SK-MEL-5 (cell line): ENCODE measurements at regions not wholly inside any gene's neighbourhood (a gene's known extent, or its start where the extent isn't known, plus 50 kb on each side); places are given as distances from the start of the nearest gene placed in this dataset.

Source experiments
- DNase-seq: peaks from one replicate; pipeline ENCODE4 v3.0.0-alpha.2; 2016; ENCODE audit warnings: low read depth, low spot score
- in situ Hi-C: cut with HindIII; loops from 2 replicates; pipeline ENCODE4 v1.10.0; 2016; ENCODE audit warnings: low sequenced_read_pairs, high pct_unique_total_duplicates, low pct_unique_long_range_greater_than_20kb

- in situ Hi-C loops, result no loop called here
- no peak for DNase-seq
Observed at GRCh38 chr14:38524636-38525509, 269.0 kb upstream of the CLEC14A start.

DNA sequence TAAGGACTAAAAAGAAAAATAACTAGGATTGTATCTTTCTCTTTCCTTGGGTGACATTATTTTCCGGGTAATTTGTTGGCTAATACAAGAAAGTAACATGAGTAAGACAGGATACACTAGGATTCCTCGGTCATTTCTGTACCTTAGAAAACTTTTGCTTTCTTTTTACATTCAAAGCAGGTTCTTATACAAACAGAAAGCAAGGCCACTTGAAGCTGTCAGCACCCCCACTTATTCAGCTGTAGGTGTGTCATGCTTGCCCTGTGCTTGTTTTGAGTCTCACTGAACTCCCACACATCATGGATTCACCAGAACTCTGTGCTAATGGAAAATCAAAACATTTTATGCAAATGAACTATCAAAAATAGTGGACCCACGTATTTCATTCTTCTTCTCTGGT is 266.8 kb upstream of the CLEC14A start:
- in situ Hi-C loops, result no loop called here
- no peak for DNase-seq

DNA sequence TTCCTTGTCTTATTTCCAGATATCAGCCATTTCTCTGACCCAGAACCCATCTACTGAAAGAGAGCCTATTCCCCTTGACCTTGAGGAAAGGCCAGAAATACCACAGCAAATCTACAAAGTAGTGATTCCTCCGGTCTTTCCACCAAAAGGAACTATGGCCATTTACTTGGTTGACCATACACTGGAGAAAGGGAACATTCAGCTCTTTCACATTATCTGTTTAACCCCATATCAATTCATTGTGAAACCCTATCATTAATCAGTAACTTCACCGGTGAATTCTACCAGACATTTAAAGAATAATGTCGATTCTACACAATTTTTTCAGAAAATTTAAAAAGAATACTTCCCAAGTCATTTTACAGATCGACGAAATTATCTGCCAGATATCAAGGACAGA is 265.7 kb upstream of the CLEC14A start:
- no peak for DNase-seq
- in situ Hi-C loops, result no loop called here

GRCh38 chr14:38517426-38517825 is 261.5 kb upstream of the CLEC14A start:
- no peak for DNase-seq
- in situ Hi-C loops, result no loop called here

DNA sequence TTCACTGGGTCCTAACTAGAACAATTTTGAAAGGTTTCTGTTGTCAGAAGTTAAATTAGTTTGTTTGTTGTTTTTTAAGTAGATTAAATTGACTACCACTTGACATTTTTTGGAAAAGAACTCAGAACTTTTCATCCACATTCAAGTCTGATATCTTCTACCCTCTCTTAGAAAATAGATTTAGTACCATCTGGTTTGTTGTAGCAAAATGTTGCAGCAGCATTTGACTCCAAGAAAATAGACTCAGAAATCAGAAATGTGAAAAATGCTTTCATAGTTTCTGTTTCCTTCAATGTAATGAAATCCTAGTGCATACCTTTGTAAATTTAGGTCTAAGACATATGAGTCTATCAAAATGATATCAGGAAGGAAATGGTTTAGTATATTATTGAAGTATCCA is 256.3 kb upstream of the CLEC14A start:
- DNase-seq, result no peak

DNA sequence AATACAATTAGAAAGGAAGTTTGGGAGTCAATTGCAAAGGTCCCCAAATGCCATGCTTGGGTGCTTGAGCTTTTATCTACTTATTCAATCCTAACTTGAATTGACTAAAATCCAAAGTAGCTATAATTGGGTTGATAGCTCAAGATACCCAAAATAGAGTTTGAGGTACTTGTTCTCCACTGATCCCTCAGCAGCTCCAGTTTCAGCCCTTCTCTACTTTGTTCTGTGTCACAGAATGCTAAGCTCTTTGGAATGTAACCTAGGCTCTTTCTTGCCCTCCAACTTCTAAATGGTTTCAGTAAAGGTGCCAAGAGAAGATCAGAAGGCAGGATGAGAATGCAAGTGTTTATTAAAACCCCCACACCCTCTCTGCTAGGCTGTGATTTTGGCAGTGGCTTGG is 251.4 kb upstream of the CLEC14A start:
- in situ Hi-C loops, result no loop called here
- no peak for DNase-seq

More for the DNA sequence above, 256.3 kb upstream of the CLEC14A start:
- in situ Hi-C loops, result no loop called here

DNA sequence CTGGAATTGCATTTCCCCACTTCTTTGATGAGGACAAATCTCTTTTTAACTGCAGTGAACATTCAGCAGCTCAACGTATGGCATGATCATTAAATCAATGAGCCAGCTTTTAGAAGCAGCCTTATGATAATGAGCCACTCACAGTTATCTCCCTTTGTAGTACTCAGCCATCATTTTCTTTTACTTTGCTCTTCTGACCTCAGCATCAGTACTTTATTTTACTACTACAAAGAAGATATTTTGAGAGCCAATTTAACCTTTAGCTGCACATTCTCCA is 250.0 kb upstream of the CLEC14A start:
- in situ Hi-C loops, result no loop called here
- DNase-seq, result no peak

DNA sequence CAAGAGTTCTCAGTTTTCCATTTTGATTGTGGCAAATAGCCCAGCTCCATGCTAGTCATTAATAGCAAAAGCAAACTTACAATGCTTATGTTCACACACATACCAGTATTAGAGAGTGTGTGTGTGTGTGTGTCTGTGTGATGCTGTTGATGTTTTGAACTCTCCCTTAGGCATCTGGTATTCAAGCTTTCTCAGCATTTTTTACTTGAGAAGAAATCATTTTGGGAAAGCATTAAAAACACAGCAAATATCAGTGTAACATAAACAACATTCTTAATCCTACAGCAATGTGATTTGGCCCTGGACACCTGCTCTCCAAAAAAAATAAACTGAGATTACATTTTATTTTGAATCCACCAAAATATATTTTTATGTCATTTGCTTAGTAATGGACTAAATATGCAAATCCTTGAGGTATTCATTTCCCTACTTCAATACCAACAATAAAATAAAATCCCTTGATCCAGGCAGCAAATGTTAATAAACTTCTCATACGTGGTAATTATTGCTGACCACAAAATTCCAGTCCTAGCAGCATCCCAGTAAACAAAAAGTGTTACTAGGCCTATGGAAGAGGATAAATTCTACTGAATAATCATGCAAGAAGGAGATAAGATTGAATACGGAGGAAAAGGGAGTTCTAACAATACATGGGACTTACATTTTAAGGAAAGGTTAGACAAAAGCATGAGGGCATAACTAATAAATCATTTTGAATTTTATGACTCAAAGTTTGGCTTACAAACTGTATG is 249.5 kb upstream of the CLEC14A start:
- in situ Hi-C loops, result no loop called here
- DNase-seq, result no peak

DNA sequence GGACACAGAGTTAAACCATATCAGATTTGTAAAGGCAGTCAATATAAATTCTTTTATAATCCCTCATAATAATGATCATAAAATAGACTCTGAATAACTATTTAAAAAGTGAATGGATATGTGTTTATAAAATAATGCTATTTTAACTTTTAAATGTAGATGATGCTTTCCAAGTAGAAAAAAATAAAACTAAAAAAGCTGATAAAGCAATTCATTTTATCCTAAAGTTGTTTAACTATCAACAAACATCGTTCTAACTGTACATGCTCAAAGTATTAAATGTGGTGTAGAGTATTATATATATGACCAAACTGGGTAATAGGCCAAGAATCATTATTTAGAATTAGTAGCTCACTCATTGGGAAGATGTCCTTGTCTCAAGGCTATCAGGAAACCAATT is 248.3 kb upstream of the CLEC14A start:
- in situ Hi-C loops, result no loop called here

DNA sequence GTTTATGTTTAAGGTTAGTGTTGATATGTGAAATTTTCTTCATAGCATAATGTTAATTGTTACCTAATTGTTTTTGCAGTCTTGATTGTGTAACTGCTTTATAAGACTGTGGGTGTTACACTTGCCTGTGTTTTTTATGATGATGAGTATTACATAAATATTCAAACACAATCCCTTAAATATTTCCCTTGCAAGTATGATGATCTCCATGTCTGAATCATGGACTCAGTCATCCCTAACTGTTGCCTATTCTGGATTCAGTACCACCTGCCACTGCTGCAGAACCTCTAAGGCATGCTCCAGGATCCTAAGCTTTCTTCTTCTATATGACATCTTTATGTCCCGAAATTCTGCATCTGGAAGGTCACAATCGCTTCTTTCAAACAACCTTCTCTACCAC is 246.3 kb upstream of the CLEC14A start:
- DNase-seq, result no peak
- in situ Hi-C loops, result no loop called here

More for the DNA sequence above, 248.3 kb upstream of the CLEC14A start:
- DNase-seq, result no peak

DNA sequence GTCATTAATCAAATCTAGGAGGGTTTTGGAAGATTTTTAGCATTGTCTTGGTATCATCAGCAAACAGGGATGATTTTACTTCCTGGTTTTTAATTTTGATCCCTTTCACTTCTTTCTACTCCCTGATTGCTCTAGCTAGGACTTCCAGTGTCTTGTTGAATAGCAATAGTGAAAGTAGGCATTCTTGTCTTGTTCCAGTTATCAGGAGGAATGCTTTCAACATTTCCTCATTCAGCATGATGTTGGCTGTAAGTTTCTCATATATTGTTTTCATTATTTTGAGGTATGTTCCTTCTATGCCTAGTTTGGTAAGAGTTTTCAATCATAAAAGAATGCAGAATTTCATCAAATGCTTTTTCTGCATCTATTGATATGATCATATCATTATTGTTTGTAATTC is 244.2 kb upstream of the CLEC14A start:
- no peak for DNase-seq
- in situ Hi-C loops, result no loop called here

GRCh38 chr14:38496092-38496491 is 240.2 kb upstream of the CLEC14A start:
- no peak for DNase-seq
- in situ Hi-C loops, result no loop called here

DNA sequence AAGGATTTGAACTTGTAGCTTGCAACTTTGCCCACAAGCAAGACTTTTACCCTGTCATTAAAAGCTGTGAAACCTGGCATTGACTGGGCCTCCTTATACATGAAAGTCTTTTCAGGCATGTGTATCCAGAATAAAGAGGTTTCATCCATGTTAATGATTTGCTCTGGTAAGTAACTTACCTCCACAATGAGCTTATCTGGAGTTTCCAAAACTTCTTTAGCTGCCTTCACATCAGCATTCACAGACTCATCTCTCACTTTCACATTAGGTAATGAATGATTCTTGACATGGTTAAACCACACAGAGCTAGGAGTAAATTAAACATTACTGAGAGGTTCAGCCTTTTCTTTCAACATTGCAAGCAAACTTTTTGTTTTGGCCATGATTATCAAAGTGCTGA is 234.4 kb upstream of the CLEC14A start:
- in situ Hi-C loops, result no loop called here

GRCh38 chr14:38485026-38485425 is 229.1 kb upstream of the CLEC14A start:
- DNase-seq, result no peak
- in situ Hi-C loops, result no loop called here

More for the DNA sequence above, 234.4 kb upstream of the CLEC14A start:
- no peak for DNase-seq

GRCh38 chr14:38481952-38482678 is 226.2 kb upstream of the CLEC14A start:
- in situ Hi-C loops, result no loop called here
- DNase-seq, result no peak

GRCh38 chr14:38469156-38469555 is 213.3 kb upstream of the CLEC14A start:
- DNase-seq, result no peak
- in situ Hi-C loops, result no loop called here

DNA sequence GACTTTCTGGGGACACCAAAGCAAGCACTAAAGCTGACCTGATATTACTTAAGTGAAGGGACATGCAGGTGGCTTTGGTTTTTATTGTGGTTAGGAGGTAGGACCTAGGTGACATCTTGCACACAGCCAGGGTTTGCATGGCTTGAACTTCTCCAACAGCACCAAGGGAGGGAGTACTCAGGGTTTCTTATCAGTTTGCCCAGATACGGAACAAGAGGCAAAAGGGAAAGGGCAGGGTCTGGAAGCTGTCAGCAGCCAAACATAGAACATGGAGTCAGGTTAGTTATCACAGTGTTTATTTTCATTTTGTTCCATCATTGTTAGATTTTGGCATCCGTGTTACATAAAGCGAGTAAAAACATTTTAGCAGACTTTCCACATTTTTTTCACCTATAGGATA is 186.3 kb upstream of the CLEC14A start:
- DNase-seq, result no peak
- in situ Hi-C loops, result no loop called here

GRCh38 chr14:38432186-38432585 is 176.3 kb upstream of the CLEC14A start:
- in situ Hi-C loops, result no loop called here
- no peak for DNase-seq

DNA sequence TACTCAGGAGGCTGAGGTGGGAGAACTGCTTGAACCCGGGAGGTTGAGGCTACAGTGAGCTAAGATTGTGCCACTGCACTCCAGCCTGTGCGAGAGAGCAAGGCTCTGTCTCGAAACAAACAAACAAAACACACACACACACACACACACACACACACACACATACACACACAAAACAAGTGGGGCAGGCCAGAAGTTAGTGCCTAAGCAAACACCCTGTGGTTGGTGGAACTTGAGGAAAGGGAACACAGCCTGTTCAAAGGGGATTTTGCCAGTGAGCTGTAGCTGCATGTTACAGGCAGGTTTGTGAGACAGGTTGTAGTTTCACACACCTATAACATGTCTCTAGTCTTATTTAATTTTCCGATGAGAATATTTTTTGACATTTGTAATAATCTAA is 175.3 kb upstream of the CLEC14A start:
- DNase-seq, result no peak

More for the DNA sequence above, 175.3 kb upstream of the CLEC14A start:
- in situ Hi-C loops, result no loop called here
